Heart right ventricle (tissue), 16 donors: ENCODE measurements at regions not wholly inside any gene's neighbourhood (a gene's known extent, or its start where the extent isn't known, plus 50 kb on each side); places are given as distances from the start of the nearest gene placed in this dataset.

ENCODE experiments used
- ATAC-seq, 8 donors: fragments of 200-7000 bp; cut with Tn5 transposase; one replicate each; pipeline ENCODE4 v1.9.1; 2020; ENCODE audit warnings: mild to moderate bottlenecking in 8 of 8, moderate library complexity in 8 of 8, moderate number of reproducible peaks in 1 of 8
- DNase-seq, 2 donors: peaks; one replicate each; pipeline ENCODE4 v3.0.0-alpha.2; 2020
- H3K27ac ChIP-seq, 10 donors: fragments of 200-600 bp; sonication (generic) in 2 of 10; one replicate each; pipeline versions ENCODE4 v1.5.0 to v1.8.0; 2020 to 2022; ENCODE audit warnings: mild to moderate bottlenecking in 3 of 10
- H3K27me3 ChIP-seq, 7 donors: fragments of 200-600 bp; one replicate each; pipeline ENCODE4 v1.8.0; 2021 to 2022; ENCODE audit warnings: mild to moderate bottlenecking in 2 of 7
- H3K36me3 ChIP-seq, 9 donors: fragments of 200-600 bp; sonication (generic) in 1 of 9; one replicate each; pipeline versions ENCODE4 v1.5.0 to v1.8.0; 2020 to 2022; ENCODE audit warnings: mild to moderate bottlenecking in 2 of 9
- H3K4me1 ChIP-seq, 9 donors: fragments of 200-600 bp; sonication (generic) in 1 of 9; one replicate each; pipeline versions ENCODE4 v1.5.0 to v1.8.0; 2020 to 2022; ENCODE audit warnings: mild to moderate bottlenecking in 4 of 9
- H3K4me3 ChIP-seq, 10 donors: fragments of 200-600 bp; sonication (generic) in 2 of 10; one replicate each; pipeline versions ENCODE4 v1.5.0 to v1.8.0; 2020 to 2022; ENCODE audit warnings: mild to moderate bottlenecking in 7 of 10, moderate library complexity in 2 of 10
- H3K9me3 ChIP-seq, 11 donors: fragments of 200-600 bp in 10 of 11; sonication (generic) in 2 of 11; one replicate each; pipeline versions ENCODE4 v1.5.0 to v1.8.0; 2013 to 2022; ENCODE audit warnings: mild to moderate bottlenecking in 2 of 11, control low read depth in 1 of 11, moderate library complexity in 1 of 11
- CTCF ChIP-seq, 9 donors: fragments of 200-600 bp; sonication (generic) in 2 of 9; IDR thresholded peaks; one replicate each; pipeline versions ENCODE4 v1.5.0 to v1.8.0; 2021 to 2022; ENCODE audit warnings: antibody characterized with exemption in 9 of 9, mild to moderate bottlenecking in 5 of 9, moderate library complexity in 1 of 9
- WGBS, 2 donors: extraction: QIAGEN DNeasy Blood & Tissue Kit; methylation state at CpG; one replicate each; pipeline ENCODE4 v1.1.7; 2013; ENCODE audit warnings: inconsistent platforms in 1 of 2; 5-methylcytosine and 5-hydroxymethylcytosine counted together
- intact Hi-C, 10 donors: fragments of 100-400 bp; cut with DNase I; formaldehyde crosslinking; loops; one replicate each; pipeline versions ENCODE4 v1.11.1 to v1.14.2; 2022
- donor health status: Arrhythmogenic right ventricular cardiomyopathy.
- donor health status: ischemic (EF 13 %, LVEDD 7.1; RV severe dilation, severe dysfunction).
- donor health status: healthy with polysubstance abuse.
- donor health status: DM: no; HTN: yes; CAD: no.
- donor health status: DM: no; HTN: no; CAD: no.
- donor health status: ischemic (EF 25% LVEDD 6.9; RV normal size, moderate dysfunction).
- donor health status: ischemic (EF 25% LVEDD 5.7; RV mildly dilated, moderate dysfunction).
- donor health status: healthy.
- donor health status: DM: yes; HTN: yes; CAD: no.
- donor health status: Ischemic cardiomyopathy.
- donor health status: ischemic (EF 35%, LVEDD 5.7; RV mildly dilated, moderate dysfunction).
- donor health status: nonischemic (EF 11% LVEDD 7.7; RV severe dilation, severe dysfunction).
- donor health status: DM: yes; HTN: yes; CAD: no.
- donor health status: PGD.
- donor health status: ischemic (EF 29% LVEDD 5.4; RV normal size, mild dysfunction).
- donor health status: nonischemic (EF 23%, LVEDD 6.1; RV moderate dilation, normal function).

GRCh38 chr10:108208732-108209131 lies 1044.2 kb upstream of the SORCS1 start:
- ATAC-seq (no peak), DNase-seq (no peak)
- no peaks in the 10 kb centered on the region for H3K27me3 ChIP-seq
- no peaks in the 10 kb centered on the region for H3K36me3 ChIP-seq
- H3K4me1 ChIP-seq = no peaks in the 10 kb centered on the region
- peaks cover 0 to 18% (median 0%) of the 10 kb centered on the region in 11 donors for H3K9me3 ChIP-seq
- H3K4me3 ChIP-seq = no peak overlapping the region
- no peak for TF ChIP-seq CTCF (IDR thresholded peaks at IDR 0.05)
- 94 to 96% methylated on average over 2 of the region's 2 CpGs for WGBS, 2 donors
- no peak overlapping the region for H3K27ac ChIP-seq
- intact Hi-C loops = no loop called here

GRCh38 chr10:108208038-108208437 lies 1043.5 kb upstream of the SORCS1 start:
- intact Hi-C loops = no loop called here
- no peaks in the 10 kb centered on the region for H3K27me3 ChIP-seq
- no peak for TF ChIP-seq CTCF (IDR thresholded peaks at IDR 0.05)
- H3K4me3 ChIP-seq = no peak overlapping the region
- 59 to 66% methylated on average over 3 of the region's 3 CpGs for WGBS, 2 donors
- H3K4me1 ChIP-seq = no peaks in the 10 kb centered on the region
- H3K27ac ChIP-seq = no peak overlapping the region
- H3K9me3 ChIP-seq = peaks cover 0 to 18% (median 0%) of the 10 kb centered on the region in 11 donors
- no peak for ATAC-seq
- no peaks in the 10 kb centered on the region for H3K36me3 ChIP-seq
- DNase-seq = no peak

- Histone ChIP-seq H3K27ac (no peak overlapping the region), H3K9me3 (peaks cover 0 to 2% (median 0%) of the 10 kb centered on the region in 11 donors), H3K4me1 (no peaks in the 10 kb centered on the region), H3K4me3 (no peak overlapping the region), H3K36me3 (no peaks in the 10 kb centered on the region), H3K27me3 (no peaks in the 10 kb centered on the region)
- peak in 6 of 9 donors; percentile 17 to 50 (median 42) for TF ChIP-seq CTCF (IDR thresholded peaks at IDR 0.05)
- 57 to 59% methylated on average over 8 of the region's 8 CpGs for WGBS, 2 donors
- ATAC-seq (no peak), DNase-seq (no peak)
- intact Hi-C loops = no loop called here
These were observed 1040.2 kb upstream of the SORCS1 start for GRCh38 chr10:108204528-108205305.

GRCh38 chr10:108203905-108204527 lies 1039.5 kb upstream of the SORCS1 start:
- ATAC-seq = no peak
- peaks cover 0 to 2% (median 0%) of the 10 kb centered on the region in 11 donors for H3K9me3 ChIP-seq
- WGBS, 2 donors = 53 to 69% methylated on average over 3 of the region's 3 CpGs
- no peak for DNase-seq
- H3K27ac ChIP-seq = no peak overlapping the region
- no peaks in the 10 kb centered on the region for H3K36me3 ChIP-seq
- H3K4me1 ChIP-seq = no peaks in the 10 kb centered on the region
- intact Hi-C loops = no loop called here
- no peak for TF ChIP-seq CTCF (IDR thresholded peaks at IDR 0.05)
- no peaks in the 10 kb centered on the region for H3K27me3 ChIP-seq
- no peak overlapping the region for H3K4me3 ChIP-seq
